Stimulated activated CD4-positive, alpha-beta T cell treated with anti-CD3 and anti-CD28 coated beads, Interleukin-4, amount 100 ng/mL, for 4 hours (primary cell): ENCODE measurements at regions not wholly inside any gene's neighbourhood (a gene's known extent, or its start where the extent isn't known, plus 50 kb on each side); places are given as distances from the start of the nearest gene placed in this dataset.
"Not testable (repeated sequence)": the region's sequence is repeated elsewhere in the genome, so short reads cannot be mapped to it uniquely, and the experiment has no call there.

Experiments used
- DNase-seq, 2 experiments: peaks; one replicate each; pipeline ENCODE4 v3.0.0-alpha.2; 2020

DNA sequence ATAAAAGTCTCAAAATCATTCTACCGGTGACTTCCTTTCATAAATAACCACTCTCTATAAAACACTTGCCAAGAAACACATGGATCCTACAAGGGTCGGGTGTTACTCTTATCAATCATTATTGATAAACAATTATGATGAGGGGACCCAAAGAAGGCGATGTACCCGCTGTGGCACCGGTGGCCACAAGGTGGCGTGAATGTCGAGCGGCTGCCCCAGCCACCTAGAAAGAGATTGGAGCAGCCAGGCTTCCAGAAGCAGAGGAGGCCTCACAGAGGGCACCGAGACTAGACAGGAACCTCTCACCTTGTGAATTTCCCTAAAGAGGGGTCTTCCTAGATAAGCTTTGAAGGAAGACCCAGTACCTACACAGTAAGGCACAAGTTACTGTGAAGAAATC lies 80.5 kb upstream of the GOLGA6L6 start:
- not testable (repeated sequence) for DNase-seq

DNA sequence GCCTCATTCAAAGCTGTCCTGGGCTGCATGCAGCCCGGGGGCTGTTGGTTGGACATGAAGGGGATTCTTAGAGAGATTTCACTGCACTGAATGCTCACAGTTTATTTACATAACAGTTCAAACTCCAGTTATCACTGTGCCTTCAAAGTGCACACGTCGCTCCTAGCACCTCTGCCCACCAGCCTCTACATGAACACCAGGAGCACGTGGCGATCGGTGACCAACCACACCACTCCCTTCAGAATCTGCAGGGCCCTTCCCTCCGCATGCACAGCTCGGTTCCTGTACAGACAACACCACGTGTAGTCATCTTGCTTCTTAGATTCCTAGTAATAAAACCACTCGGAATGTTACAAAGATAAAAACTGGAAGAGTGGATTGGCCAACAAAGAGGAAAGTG lies 72.9 kb upstream of the GOLGA6L6 start:
- DNase-seq, result not testable (repeated sequence)

DNA sequence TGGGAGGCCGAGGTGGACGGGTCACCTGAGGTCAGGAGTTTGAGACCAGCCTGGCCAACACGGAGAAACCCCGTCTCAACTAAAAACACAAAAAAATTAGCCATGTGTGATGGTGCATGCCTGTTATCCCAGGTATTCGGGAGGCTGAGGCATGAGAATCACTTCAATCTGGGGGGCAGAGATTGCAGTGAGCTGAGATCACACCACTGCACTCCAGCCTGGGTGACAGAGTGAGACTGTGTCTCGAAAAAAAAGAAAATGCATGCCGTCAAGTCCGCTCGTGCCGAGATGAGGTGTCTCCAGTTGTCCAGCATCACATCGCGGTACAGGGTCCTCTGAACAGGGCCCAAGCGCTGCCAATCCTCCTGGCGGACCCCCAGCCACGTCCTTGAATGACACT lies 71.2 kb upstream of the GOLGA6L6 start:
- not testable (repeated sequence) for DNase-seq

DNA sequence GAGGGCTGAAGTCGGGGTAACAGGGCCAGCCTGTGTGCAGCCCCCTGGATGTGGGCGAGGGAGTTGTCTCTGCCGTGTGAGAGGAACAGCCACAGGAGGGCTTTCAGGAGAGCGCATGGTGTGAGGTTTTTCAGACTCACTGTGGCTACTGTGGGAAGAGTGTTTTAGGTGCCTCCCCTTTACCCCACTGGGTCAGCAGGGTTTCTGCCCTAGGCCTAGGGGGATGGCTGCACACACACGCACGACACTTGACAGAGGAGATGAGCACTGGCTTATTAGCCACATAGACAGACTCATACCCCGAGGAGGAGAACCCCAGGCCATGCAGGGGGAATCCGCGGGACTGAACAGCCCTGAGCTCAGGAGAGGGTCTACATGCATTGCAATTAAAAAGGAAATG lies 70.8 kb upstream of the GOLGA6L6 start:
- DNase-seq, result not testable (repeated sequence)

DNA sequence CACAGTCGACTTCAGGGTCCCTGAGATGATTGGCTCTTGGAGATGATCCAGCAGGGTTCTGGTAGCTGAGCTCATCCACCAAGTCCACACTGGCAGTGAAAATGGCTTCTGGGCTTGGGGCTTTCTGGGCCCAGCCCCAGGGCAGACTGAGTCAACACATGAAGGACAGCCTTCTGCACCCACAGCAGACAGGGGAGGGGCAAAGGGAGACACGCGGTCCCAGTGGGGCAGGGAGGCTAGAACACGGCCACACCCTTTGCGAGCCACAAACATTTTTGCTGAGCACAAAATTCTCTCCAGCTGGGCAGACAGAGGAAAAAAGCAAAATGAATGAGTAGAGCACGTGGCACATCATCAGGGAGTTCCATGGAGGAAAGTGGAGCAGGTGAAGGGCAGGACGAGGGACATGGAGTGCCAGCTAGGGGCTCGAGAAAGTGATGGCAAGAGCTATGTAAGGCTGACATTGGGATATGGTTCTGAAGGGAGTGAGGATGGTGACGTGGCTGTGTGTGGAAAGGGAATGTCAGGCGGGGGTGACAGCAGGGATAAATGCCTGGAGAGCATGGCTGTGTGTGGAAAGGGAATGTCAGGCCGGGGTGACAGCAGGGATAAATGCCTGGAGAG lies 70.2 kb upstream of the GOLGA6L6 start:
- not testable (repeated sequence) for DNase-seq

DNA sequence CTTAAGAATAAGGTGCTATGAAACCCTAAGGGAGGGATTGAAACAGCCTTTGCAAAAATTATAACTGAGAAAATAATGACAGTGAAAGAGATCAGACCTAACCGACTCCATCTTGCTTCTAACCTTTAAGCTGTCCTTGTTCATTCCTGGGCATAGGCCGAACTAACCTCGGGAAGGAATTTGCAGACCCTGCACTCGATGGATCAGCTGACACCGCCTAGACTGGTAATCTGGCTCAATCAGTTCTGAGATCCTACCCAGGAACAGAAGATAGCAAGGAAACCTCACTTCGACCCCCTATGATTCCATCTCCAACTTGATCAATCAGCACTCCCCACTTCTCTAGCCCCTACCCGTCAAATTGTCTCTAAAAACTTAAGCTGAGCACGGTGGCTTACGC lies 66.6 kb upstream of the GOLGA6L6 start:
- not testable (repeated sequence) for DNase-seq

DNA sequence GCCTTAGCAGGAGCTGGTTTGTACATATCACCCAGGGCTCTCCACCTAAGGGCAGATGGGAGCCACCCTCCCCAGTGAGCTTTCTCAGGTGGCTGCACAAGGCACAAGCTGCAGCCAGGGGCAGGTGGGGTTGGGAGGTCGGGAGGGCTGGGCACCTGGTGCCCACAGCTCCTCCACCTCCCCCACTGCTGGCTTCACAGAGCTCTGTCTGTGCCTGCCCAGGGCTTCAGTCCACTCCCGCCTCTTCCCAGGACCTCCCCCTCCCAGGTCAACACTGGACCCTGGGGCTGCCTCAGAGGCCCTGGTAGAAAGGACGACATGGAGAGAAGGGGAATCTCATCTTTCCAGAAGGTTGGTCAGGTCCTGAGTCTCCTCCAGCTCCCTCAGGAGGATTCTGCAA lies 55.6 kb upstream of the GOLGA6L6 start:
- not testable (repeated sequence) for DNase-seq

DNA sequence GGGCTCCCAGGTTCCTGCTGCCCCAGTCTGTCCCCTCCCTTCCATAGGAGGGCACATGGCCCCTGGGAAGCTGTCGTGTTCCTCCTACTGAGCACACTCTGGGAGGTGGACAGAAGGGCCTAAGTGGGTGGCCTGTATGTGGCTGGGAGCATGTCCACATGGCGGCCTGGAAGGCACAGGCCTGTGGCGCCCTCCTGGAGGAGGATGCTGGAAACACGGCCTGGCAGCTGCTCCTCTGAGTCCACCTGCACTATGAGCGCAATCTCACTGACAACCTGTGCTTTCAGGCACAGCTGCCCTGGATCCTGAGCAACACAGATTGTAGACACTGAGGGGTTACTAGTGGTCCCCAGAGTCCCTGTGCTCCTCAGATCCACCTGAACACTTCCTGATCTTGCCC lies 52.6 kb upstream of the GOLGA6L6 start:
- not testable (repeated sequence) for DNase-seq

DNA sequence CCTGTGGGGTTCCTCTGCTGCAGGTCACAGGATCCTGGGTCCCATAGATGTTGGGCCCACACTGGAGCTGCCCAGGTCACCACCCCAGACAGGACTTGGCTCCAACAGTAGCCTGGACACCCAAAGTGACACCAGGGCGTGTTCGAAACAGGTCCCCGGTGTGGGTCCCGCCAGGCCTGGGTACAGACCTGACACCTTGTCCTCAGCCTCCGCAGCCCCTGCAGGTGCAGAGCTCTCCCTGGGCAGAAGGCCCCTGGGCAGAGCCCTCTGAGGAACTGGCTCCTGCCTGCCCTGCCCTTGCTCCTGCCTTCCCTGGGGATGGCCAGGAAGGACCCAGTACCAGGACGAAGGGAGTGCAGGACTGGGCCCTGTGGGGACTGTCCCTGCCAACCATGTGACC lies 50.3 kb upstream of the GOLGA6L6 start:
- not testable (repeated sequence) for DNase-seq
